HCT116 (cell line): ENCODE measurements at regions not wholly inside any gene's neighbourhood (a gene's known extent, or its start where the extent isn't known, plus 50 kb on each side); places are given as distances from the start of the nearest gene placed in this dataset.

Experiments used
- ATAC-seq: fragments of 200-7000 bp; cut with Tn5 transposase; 2 replicates; pipeline ENCODE4 v1.9.1; 2020; ENCODE audit warnings: mild to moderate bottlenecking, moderate library complexity
- BruUV-seq: library from RNA; stranded (reverse); fragments of 400-500 nt; replicated peaks from 2 replicates; lab custom pipeline; 2021; lab: Mats Ljungman, UMichigan
- CTCF ChIA-PET: fragments of 300-600 bp; sonication (Branson Sonifier 250); formaldehyde crosslinking; loops from one replicate; lab custom pipeline; 2021; ENCODE audit warnings: antibody characterized with exemption; lab: Charles Lee
- POLR2A ChIA-PET: fragments of 300-600, 350-600 bp; sonication (Branson Sonifier 250); formaldehyde crosslinking; loops from one replicate; lab custom pipeline; 2021; ENCODE audit warnings: antibody characterized with exemption; lab: Charles Lee
- RAD21 ChIA-PET, 2 experiments: fragments of 300-600 bp; sonication (Branson Sonifier 250); formaldehyde crosslinking; loops; one replicate each; lab custom pipeline; 2023; ENCODE audit warnings: low total read pairs in 2 of 2; ENCODE audit not compliant: uncharacterized antibody in 2 of 2, unreplicated experiment in 2 of 2, low non-redundant PET in 1 of 2; lab: Charles Lee
- DNase-seq: peaks from one replicate; pipeline ENCODE4 v3.0.0-alpha.2; 2010; ENCODE audit warnings: low read depth, low spot score
- H2AFZ ChIP-seq: fragments of 200-600 bp; shearing (Covaris generic), sonication (generic); 2 replicates; pipeline ENCODE4 v1.6.1; 2017; ENCODE audit warnings: low read depth, mixed run types, mixed read lengths, antibody characterized with exemption, low read length; ENCODE audit not compliant: poor library complexity, severe bottlenecking
- H3K27ac ChIP-seq: 2 replicates; pipeline ENCODE4 v1.5.1; 2012; ENCODE audit warnings: low read depth, low read length
- H3K27me3 ChIP-seq: fragments of 200-600 bp; sonication (generic); 2 replicates; pipeline ENCODE4 v1.6.1; 2016; ENCODE audit warnings: mixed run types, low read length, mixed read lengths; ENCODE audit not compliant: insufficient read depth
- H3K36me3 ChIP-seq, 2 experiments: fragments of 200-500 bp in 1 of 2; fragments of 200-600 bp in 1 of 2; sonication (Bioruptor generic) in 1 of 2; sonication (generic) in 1 of 2; 2 replicates each; pipeline versions ENCODE4 v1.5.1 to v1.6.1; 2014 to 2016; ENCODE audit warnings: low read length in 2 of 2, inconsistent platforms in 1 of 2, mixed read lengths in 1 of 2, mixed run types in 1 of 2; ENCODE audit not compliant: insufficient read depth in 2 of 2, control insufficient read depth in 1 of 2
- H3K4me1 ChIP-seq, 2 experiments: fragments of 200-600 bp in 1 of 2; sonication (generic) in 1 of 2; 2 replicates each; pipeline versions ENCODE4 v1.5.1 to v1.6.1; 2012 to 2017; ENCODE audit warnings: low read length in 2 of 2, inconsistent platforms in 1 of 2, mild to moderate bottlenecking in 1 of 2, mixed read lengths in 1 of 2, mixed run types in 1 of 2, moderate library complexity in 1 of 2; ENCODE audit not compliant: insufficient read depth in 2 of 2, control insufficient read depth in 1 of 2
- H3K4me2 ChIP-seq: fragments of 200-600 bp; sonication (generic); 2 replicates; pipeline ENCODE4 v1.6.1; 2017; ENCODE audit warnings: mixed run types, low read length, mixed read lengths
- H3K4me3 ChIP-seq, 2 experiments: fragments of 200-600 bp in 1 of 2; sonication (generic) in 1 of 2; replicated peaks in 1 of 2; 2 replicates each; pipeline ENCODE4 v1.5.1; 2011 to 2016; ENCODE audit warnings: low read length in 2 of 2, control low read depth in 1 of 2, low read depth in 1 of 2, mild to moderate bottlenecking in 1 of 2, mixed read lengths in 1 of 2, mixed run types in 1 of 2
- H3K79me2 ChIP-seq: fragments of 200-600 bp; sonication (generic); 2 replicates; pipeline ENCODE4 v1.6.1; 2017; ENCODE audit warnings: mild to moderate bottlenecking, mixed run types, low read length, moderate library complexity, mixed read lengths; ENCODE audit not compliant: insufficient read depth
- H3K9ac ChIP-seq: fragments of 200-600 bp; sonication (generic); 2 replicates; pipeline ENCODE4 v1.6.1; 2016; ENCODE audit warnings: low read length, mixed read lengths
- H3K9me2 ChIP-seq: fragments of 200-600 bp; sonication (generic), shearing (Covaris generic); 2 replicates; pipeline ENCODE4 v1.6.1; 2017; ENCODE audit warnings: mixed run types, mild to moderate bottlenecking, moderate library complexity; ENCODE audit not compliant: insufficient read depth
- H3K9me3 ChIP-seq, 2 experiments: fragments of 200-500 bp in 1 of 2; fragments of 200-600 bp in 1 of 2; sonication (Bioruptor generic) in 1 of 2; sonication (generic) in 1 of 2; 2 replicates each; pipeline ENCODE4 v1.6.1; 2014 to 2017; ENCODE audit warnings: low read length in 2 of 2, mixed read lengths in 2 of 2, inconsistent platforms in 1 of 2, low read depth in 1 of 2, mild to moderate bottlenecking in 1 of 2, mixed run types in 1 of 2, moderate library complexity in 1 of 2; ENCODE audit not compliant: control insufficient read depth in 1 of 2, insufficient read depth in 1 of 2
- H4K20me1 ChIP-seq: fragments of 200-600 bp; sonication (generic), shearing (Covaris generic); 2 replicates; pipeline ENCODE4 v1.6.1; 2017; ENCODE audit warnings: mixed run types, mild to moderate bottlenecking, moderate library complexity; ENCODE audit not compliant: insufficient read depth
- CBX3 ChIP-seq: IDR thresholded peaks from 2 replicates; pipeline ENCODE4 v1.6.1; 2012; ENCODE audit warnings: low read depth
- CEBPB ChIP-seq: IDR thresholded peaks from 2 replicates; pipeline ENCODE4 v1.6.1; 2012; ENCODE audit warnings: low read depth
- CTCF ChIP-seq, 3 experiments: fragments of 200-600 bp in 1 of 3; sonication (generic) in 1 of 3; IDR thresholded peaks in 2 of 3; conservative IDR thresholded peaks in 1 of 3; 2 replicates each; pipeline ENCODE4 v1.5.1; 2012 to 2017; ENCODE audit warnings: low read depth in 2 of 3, low read length in 2 of 3, antibody characterized with exemption in 1 of 3, borderline replicate concordance in 1 of 3, control low read depth in 1 of 3, mild to moderate bottlenecking in 1 of 3, mixed read lengths in 1 of 3, mixed run types in 1 of 3, moderate library complexity in 1 of 3; ENCODE audit not compliant: insufficient read depth in 1 of 3
- EZH2 ChIP-seq: fragments of 200-600 bp; sonication (generic); IDR thresholded peaks from 2 replicates; pipeline ENCODE4 v1.6.1; 2017; ENCODE audit warnings: antibody characterized with exemption, mixed run types
- EZH2phosphoT487 ChIP-seq: fragments of 200-600 bp; IDR thresholded peaks from 2 replicates; pipeline ENCODE4 v1.6.1; 2018; ENCODE audit warnings: antibody characterized with exemption, borderline replicate concordance
- FOSL1 ChIP-seq: IDR thresholded peaks from 2 replicates; pipeline ENCODE4 v1.6.1; 2012; ENCODE audit warnings: low read depth
- JUND ChIP-seq: IDR thresholded peaks from 2 replicates; pipeline ENCODE4 v1.6.1; 2012
- POLR2A ChIP-seq: IDR thresholded peaks from 2 replicates; pipeline ENCODE4 v1.7.0; 2011; ENCODE audit warnings: borderline replicate concordance; ENCODE audit not compliant: insufficient read depth, insufficient read length; ENCODE audit errors: extremely low read depth
- POLR2AphosphoS5 ChIP-seq: IDR thresholded peaks from 2 replicates; pipeline ENCODE4 v1.6.1; 2011; ENCODE audit warnings: mild to moderate bottlenecking, low read depth, low read length, moderate library complexity
- RAD21 ChIP-seq: IDR thresholded peaks from 2 replicates; pipeline ENCODE4 v1.6.1; 2012; ENCODE audit warnings: low read depth, mild to moderate bottlenecking
- SIN3A ChIP-seq: IDR thresholded peaks from 2 replicates; pipeline ENCODE4 v1.6.1; 2012; ENCODE audit warnings: low read depth
- SRF ChIP-seq: IDR thresholded peaks from 2 replicates; pipeline ENCODE4 v1.6.1; 2012; ENCODE audit warnings: low read depth
- TCF7L2 ChIP-seq: IDR thresholded peaks from 2 replicates; pipeline ENCODE4 v1.7.0; 2011; ENCODE audit warnings: borderline replicate concordance, inconsistent platforms; ENCODE audit not compliant: insufficient read depth, insufficient read length; ENCODE audit errors: extremely low read depth
- YY1 ChIP-seq: IDR thresholded peaks from 2 replicates; pipeline ENCODE4 v1.6.1; 2011; ENCODE audit warnings: low read length, low read depth, moderate library complexity, mild to moderate bottlenecking; ENCODE audit not compliant: insufficient replicate concordance; ENCODE audit errors: extremely low read depth
- ZFX ChIP-seq: fragments of 450-650 bp; IDR thresholded peaks from 2 replicates; pipeline ENCODE4 v1.6.1; 2017
- ZNF274 ChIP-seq: fragments of 200-500 bp; sonication (Bioruptor generic); IDR thresholded peaks from 2 replicates; pipeline ENCODE4 v1.6.1; 2014; ENCODE audit warnings: mild to moderate bottlenecking, low read depth, low read length, inconsistent platforms
- intact Hi-C: fragments of 100-400 bp; cut with micrococcal nuclease; formaldehyde crosslinking; loops from 2 replicates; pipeline ENCODE4 v1.10.0; 2022
- TF ChIP-seq, protein P1 (sequence below): IDR thresholded peaks from 2 replicates; pipeline ENCODE4 v1.6.1; 2011; ENCODE audit warnings: mild to moderate bottlenecking, low read length, moderate library complexity; ENCODE audit not compliant: insufficient replicate concordance; ENCODE audit errors: extremely low read depth
- TF ChIP-seq, protein P2 (sequence below): IDR thresholded peaks from 2 replicates; pipeline ENCODE4 v1.6.1; 2012; ENCODE audit warnings: low read depth

- no peaks in the 10 kb centered on the region for H3K27me3 ChIP-seq
- CTCF ChIA-PET, result no interaction called here
- DNase-seq (no peak), ATAC-seq (no peak)
- RAD21 ChIA-PET, result no interaction called here
- no peaks in the 10 kb centered on the region for H4K20me1 ChIP-seq
- no peak overlapping the region for H3K27ac ChIP-seq
- TF ChIP-seq YY1 (no peak), SIN3A (no peak), JUND (no peak), POLR2A (no peak), EZH2phosphoT487 (no peak), CTCF (IDR thresholded peaks at IDR 0.05 in 2 of 3, conservative IDR thresholded peaks at IDR 0.05 in 1 of 3; ENCODE audit: borderline replicate concordance in 1 of 3, insufficient read depth in 1 of 3, low read depth in 2 of 3, low read length in 2 of 3) (no peak), ZFX (no peak), EZH2 (no peak), SRF (no peak), FOSL1 (no peak), ZNF274 (no peak), CEBPB (no peak), POLR2AphosphoS5 (no peak), RAD21 (no peak), TCF7L2 (no peak), CBX3 (no peak)
- TF ChIP-seq, protein P1, sequence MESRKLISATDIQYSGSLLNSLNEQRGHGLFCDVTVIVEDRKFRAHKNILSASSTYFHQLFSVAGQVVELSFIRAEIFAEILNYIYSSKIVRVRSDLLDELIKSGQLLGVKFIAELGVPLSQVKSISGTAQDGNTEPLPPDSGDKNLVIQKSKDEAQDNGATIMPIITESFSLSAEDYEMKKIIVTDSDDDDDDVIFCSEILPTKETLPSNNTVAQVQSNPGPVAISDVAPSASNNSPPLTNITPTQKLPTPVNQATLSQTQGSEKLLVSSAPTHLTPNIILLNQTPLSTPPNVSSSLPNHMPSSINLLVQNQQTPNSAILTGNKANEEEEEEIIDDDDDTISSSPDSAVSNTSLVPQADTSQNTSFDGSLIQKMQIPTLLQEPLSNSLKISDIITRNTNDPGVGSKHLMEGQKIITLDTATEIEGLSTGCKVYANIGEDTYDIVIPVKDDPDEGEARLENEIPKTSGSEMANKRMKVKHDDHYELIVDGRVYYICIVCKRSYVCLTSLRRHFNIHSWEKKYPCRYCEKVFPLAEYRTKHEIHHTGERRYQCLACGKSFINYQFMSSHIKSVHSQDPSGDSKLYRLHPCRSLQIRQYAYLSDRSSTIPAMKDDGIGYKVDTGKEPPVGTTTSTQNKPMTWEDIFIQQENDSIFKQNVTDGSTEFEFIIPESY, result no peak
- TF ChIP-seq, protein P2, sequence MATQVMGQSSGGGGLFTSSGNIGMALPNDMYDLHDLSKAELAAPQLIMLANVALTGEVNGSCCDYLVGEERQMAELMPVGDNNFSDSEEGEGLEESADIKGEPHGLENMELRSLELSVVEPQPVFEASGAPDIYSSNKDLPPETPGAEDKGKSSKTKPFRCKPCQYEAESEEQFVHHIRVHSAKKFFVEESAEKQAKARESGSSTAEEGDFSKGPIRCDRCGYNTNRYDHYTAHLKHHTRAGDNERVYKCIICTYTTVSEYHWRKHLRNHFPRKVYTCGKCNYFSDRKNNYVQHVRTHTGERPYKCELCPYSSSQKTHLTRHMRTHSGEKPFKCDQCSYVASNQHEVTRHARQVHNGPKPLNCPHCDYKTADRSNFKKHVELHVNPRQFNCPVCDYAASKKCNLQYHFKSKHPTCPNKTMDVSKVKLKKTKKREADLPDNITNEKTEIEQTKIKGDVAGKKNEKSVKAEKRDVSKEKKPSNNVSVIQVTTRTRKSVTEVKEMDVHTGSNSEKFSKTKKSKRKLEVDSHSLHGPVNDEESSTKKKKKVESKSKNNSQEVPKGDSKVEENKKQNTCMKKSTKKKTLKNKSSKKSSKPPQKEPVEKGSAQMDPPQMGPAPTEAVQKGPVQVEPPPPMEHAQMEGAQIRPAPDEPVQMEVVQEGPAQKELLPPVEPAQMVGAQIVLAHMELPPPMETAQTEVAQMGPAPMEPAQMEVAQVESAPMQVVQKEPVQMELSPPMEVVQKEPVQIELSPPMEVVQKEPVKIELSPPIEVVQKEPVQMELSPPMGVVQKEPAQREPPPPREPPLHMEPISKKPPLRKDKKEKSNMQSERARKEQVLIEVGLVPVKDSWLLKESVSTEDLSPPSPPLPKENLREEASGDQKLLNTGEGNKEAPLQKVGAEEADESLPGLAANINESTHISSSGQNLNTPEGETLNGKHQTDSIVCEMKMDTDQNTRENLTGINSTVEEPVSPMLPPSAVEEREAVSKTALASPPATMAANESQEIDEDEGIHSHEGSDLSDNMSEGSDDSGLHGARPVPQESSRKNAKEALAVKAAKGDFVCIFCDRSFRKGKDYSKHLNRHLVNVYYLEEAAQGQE, result no peak
- intact Hi-C loops, result no loop called here
- no peaks in the 10 kb centered on the region for H3K9me3 ChIP-seq
- H3K4me3 ChIP-seq, result no peak overlapping the region
- H3K4me1 ChIP-seq, result no peaks in the 10 kb centered on the region
- H3K9ac ChIP-seq, result no peak overlapping the region
- H3K36me3 ChIP-seq, result no peaks in the 10 kb centered on the region
- H2AFZ ChIP-seq, result no peak overlapping the region
- BruUV-seq, result no TSS peak
- no peak overlapping the region for H3K4me2 ChIP-seq
- POLR2A ChIA-PET, result no interaction called here
- H3K9me2 ChIP-seq, result no peaks in the 10 kb centered on the region
- no peaks in the 10 kb centered on the region for H3K79me2 ChIP-seq
Measured at GRCh38 chr20:26205350-26205749, 508.7 kb upstream of the ZNF337 start.
